Parathyroid adenoma (tissue), 2 donors: ENCODE measurements at regions not wholly inside any gene's neighbourhood (a gene's known extent, or its start where the extent isn't known, plus 50 kb on each side); places are given as distances from the start of the nearest gene placed in this dataset.

Experiments
- H2AFZ ChIP-seq: fragments of 300-600 bp; sonication (generic); one replicate; pipeline ENCODE4 v1.7.0; 2017; ENCODE audit warnings: antibody characterized with exemption, mild to moderate bottlenecking
- H3K27ac ChIP-seq: fragments of 300-600 bp; sonication (generic); one replicate; pipeline ENCODE4 v1.7.0; 2017
- H3K27me3 ChIP-seq: fragments of 300-600 bp; sonication (generic); one replicate; pipeline ENCODE4 v1.7.0; 2017; ENCODE audit warnings: low read length; ENCODE audit not compliant: control insufficient read depth, insufficient read depth
- H3K36me3 ChIP-seq: fragments of 300-600 bp; sonication (generic); one replicate; pipeline ENCODE4 v1.7.0; 2017; ENCODE audit warnings: low read length; ENCODE audit not compliant: control insufficient read depth, insufficient read depth
- H3K4me1 ChIP-seq: fragments of 300-600 bp; sonication (generic); one replicate; pipeline ENCODE4 v1.7.0; 2017; ENCODE audit warnings: control low read depth
- H3K4me2 ChIP-seq: fragments of 300-600 bp; sonication (generic); one replicate; pipeline ENCODE4 v1.7.0; 2017; ENCODE audit warnings: low read length
- H3K4me3 ChIP-seq: fragments of 300-600 bp; sonication (generic); one replicate; pipeline ENCODE4 v1.7.0; 2017; ENCODE audit warnings: low read depth, low read length
- H3K79me2 ChIP-seq: fragments of 300-600 bp; sonication (generic); one replicate; pipeline ENCODE4 v1.7.0; 2017; ENCODE audit warnings: control low read depth
- H3K9ac ChIP-seq: fragments of 300-600 bp; sonication (generic); one replicate; pipeline ENCODE4 v1.7.0; 2017; ENCODE audit warnings: mild to moderate bottlenecking
- H3K9me3 ChIP-seq: fragments of 300-600 bp; sonication (generic); one replicate; pipeline ENCODE4 v1.7.0; 2017; ENCODE audit warnings: low read length; ENCODE audit not compliant: control insufficient read depth
- TF ChIP-seq, protein P1 (sequence below): fragments of 300-600 bp; sonication (generic); IDR thresholded peaks from one replicate; pipeline ENCODE4 v1.7.0; 2017; ENCODE audit warnings: antibody characterized with exemption, mild to moderate bottlenecking
- donor health status: primary hyperparathyroidism.

DNA sequence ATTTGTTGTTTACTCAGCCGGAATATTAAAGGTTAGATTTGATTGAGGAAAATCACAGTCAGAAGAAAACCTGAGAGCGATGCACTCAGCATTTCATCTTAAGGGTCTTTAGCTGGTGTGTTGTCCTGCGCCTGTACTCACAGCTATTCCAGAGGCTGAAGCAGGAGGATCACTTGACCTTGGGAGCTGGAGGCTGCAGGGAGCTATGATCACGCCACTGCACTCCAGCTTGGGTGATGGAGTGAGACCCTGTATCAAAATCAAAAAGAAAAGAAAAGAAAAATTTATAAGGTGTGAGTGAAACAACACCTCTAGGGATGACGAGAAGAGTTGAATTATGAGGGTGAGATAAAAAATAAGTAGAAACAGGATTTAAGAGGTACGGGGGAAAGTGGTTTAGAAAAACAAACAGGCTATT, 165.0 kb downstream of the TRIM27 start:
- no peak overlapping the region for H3K4me3 ChIP-seq
- TF ChIP-seq, protein P1, sequence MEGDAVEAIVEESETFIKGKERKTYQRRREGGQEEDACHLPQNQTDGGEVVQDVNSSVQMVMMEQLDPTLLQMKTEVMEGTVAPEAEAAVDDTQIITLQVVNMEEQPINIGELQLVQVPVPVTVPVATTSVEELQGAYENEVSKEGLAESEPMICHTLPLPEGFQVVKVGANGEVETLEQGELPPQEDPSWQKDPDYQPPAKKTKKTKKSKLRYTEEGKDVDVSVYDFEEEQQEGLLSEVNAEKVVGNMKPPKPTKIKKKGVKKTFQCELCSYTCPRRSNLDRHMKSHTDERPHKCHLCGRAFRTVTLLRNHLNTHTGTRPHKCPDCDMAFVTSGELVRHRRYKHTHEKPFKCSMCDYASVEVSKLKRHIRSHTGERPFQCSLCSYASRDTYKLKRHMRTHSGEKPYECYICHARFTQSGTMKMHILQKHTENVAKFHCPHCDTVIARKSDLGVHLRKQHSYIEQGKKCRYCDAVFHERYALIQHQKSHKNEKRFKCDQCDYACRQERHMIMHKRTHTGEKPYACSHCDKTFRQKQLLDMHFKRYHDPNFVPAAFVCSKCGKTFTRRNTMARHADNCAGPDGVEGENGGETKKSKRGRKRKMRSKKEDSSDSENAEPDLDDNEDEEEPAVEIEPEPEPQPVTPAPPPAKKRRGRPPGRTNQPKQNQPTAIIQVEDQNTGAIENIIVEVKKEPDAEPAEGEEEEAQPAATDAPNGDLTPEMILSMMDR = no peak
- H3K4me2 ChIP-seq = no peak overlapping the region
- peaks cover 5% of the 10 kb centered on the region for H3K27me3 ChIP-seq
- H2AFZ ChIP-seq = no peak overlapping the region
- H3K27ac ChIP-seq = no peak overlapping the region
- H3K9me3 ChIP-seq = no peaks in the 10 kb centered on the region
- no peaks in the 10 kb centered on the region for H3K36me3 ChIP-seq
- H3K9ac ChIP-seq = no peak overlapping the region
- no peaks in the 10 kb centered on the region for H3K79me2 ChIP-seq
- H3K4me1 ChIP-seq = no peaks in the 10 kb centered on the region

DNA sequence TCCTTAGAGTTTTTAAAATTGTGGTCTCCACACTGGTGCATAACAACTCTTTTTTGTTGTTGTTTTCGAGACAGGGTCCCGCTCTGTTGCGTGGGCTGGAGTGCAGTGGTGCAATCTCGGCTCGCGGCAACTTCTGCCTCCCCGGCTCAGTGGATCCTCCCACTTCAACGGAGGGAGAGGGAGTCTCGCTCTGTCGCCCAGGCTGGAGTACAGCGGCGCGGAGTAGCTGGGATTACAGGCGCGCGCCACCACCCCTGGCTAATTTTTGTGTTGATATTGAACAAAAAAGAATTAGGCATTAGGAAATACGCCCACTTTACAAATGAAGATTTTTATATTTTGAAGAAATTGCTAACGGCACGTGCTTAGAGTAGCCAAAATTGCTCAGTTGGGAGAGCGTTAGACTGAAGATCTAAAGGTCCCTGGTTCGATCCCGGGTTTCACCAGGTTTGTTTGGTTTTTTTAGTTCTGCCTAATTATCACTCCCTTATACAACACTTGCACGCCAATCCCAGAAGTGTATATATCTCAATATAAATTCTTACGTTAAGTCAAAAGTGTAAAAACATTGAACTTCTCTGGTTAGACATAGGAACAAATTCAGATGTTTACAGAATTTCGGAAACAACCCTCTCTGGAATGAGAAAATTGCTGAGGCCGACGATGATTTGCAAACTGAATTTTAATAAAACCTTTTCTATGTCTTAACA, 159.6 kb downstream of the TRIM27 start:
- Histone ChIP-seq H3K36me3 (no peaks in the 10 kb centered on the region), H3K27me3 (peaks cover 7% of the 10 kb centered on the region)

DNA sequence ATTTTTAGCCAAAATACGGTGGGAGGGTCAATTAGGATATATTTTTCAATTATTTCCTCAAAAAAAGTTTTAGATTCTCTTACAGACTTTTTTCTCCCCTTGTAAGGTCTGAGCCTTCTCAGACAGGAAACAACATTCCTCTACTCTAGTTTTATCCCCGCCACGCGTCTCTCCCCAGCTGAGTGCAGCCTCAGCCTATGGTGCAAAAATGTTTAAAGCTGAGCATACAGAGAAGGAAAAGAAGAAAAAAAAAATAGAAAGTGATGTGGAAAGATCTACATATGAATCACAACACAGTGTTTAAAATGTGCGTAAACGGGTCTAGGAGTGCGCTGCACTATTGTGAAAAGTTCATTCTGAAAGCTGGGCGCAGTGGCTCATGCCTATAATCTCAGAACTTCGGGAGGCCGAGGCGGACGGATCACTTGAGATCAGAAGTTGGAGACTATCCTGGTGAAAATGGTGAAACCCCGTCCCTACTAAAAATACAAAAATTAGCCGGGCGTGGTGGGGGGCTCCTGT, 159.0 kb downstream of the TRIM27 start:
- peaks cover 7% of the 10 kb centered on the region for H3K27me3 ChIP-seq
- TF ChIP-seq, protein P1 = no peak

More for the DNA sequence above, 159.6 kb downstream of the TRIM27 start:
- H3K4me3 ChIP-seq = no peak overlapping the region
- no peaks in the 10 kb centered on the region for H3K4me1 ChIP-seq
- H2AFZ ChIP-seq = no peak overlapping the region
- H3K79me2 ChIP-seq = no peaks in the 10 kb centered on the region
- TF ChIP-seq, protein P1 = no peak
- H3K9me3 ChIP-seq = no peaks in the 10 kb centered on the region
- H3K27ac ChIP-seq = no peak overlapping the region
- H3K9ac ChIP-seq = no peak overlapping the region
- no peak overlapping the region for H3K4me2 ChIP-seq

DNA sequence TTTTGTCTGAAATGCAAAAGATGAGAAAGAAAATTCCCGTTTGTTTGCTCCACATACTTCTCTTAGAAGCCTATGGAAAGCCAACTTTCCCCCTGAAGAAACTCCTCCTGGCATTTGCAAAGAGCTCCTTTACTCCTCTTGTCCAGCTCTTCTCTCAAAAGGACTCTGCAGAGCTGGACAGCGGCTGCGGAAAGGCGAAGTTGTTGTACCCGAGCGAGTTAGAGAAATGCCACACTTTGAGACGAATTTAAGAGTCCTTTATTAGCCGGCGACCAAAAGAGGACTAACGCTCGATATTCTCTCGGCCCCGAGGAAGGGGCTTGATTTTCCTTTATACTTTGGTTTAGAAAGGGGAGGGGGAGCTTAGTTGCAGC, 157.8 kb downstream of the TRIM27 start:
- H3K27me3 ChIP-seq = peaks cover 7% of the 10 kb centered on the region
- no peak overlapping the region for H3K9ac ChIP-seq
- no peaks in the 10 kb centered on the region for H3K36me3 ChIP-seq
- no peak overlapping the region for H3K4me2 ChIP-seq
- TF ChIP-seq, protein P1 = no peak
- H3K9me3 ChIP-seq = no peaks in the 10 kb centered on the region
- no peaks in the 10 kb centered on the region for H3K79me2 ChIP-seq
- no peak overlapping the region for H2AFZ ChIP-seq
- no peak overlapping the region for H3K4me3 ChIP-seq
- no peaks in the 10 kb centered on the region for H3K4me1 ChIP-seq
- no peak overlapping the region for H3K27ac ChIP-seq

More for the DNA sequence above, 159.0 kb downstream of the TRIM27 start:
- Histone ChIP-seq H3K9me3 (no peaks in the 10 kb centered on the region), H3K27ac (no peak overlapping the region), H3K4me3 (no peak overlapping the region), H3K4me2 (no peak overlapping the region), H3K79me2 (no peaks in the 10 kb centered on the region), H3K4me1 (no peaks in the 10 kb centered on the region), H3K36me3 (no peaks in the 10 kb centered on the region), H3K9ac (no peak overlapping the region), H2AFZ (no peak overlapping the region)

DNA sequence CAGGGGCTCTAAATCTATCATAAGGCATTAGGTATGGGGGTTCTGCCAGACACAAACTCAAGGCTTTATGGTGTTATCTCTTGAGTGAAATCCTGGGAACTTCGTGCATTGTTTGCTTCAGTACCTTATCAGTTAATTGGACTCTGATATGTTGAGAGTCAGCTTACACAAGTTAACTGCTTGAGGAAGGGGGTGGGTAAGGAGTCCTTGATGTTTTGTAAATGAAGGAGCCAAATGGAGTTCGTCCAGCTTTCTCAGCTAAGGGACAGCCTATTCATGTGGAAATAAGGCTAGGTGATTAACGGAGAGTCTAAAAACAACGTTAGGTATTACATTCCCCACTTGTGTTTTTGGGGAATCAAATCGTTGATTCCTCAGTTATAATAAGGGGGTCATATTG, 157.4 kb downstream of the TRIM27 start:
- Histone ChIP-seq H3K36me3 (no peaks in the 10 kb centered on the region), H3K9me3 (no peaks in the 10 kb centered on the region), H3K9ac (no peak overlapping the region), H3K4me1 (no peaks in the 10 kb centered on the region), H3K4me2 (no peak overlapping the region), H2AFZ (no peak overlapping the region), H3K27ac (no peak overlapping the region), H3K4me3 (no peak overlapping the region), H3K79me2 (no peaks in the 10 kb centered on the region), H3K27me3 (peaks cover 7% of the 10 kb centered on the region)
- TF ChIP-seq, protein P1 = no peak
